SK-N-SH (cell line): ENCODE measurements at regions not wholly inside any gene's neighbourhood (a gene's known extent, or its start where the extent isn't known, plus 50 kb on each side); places are given as distances from the start of the nearest gene placed in this dataset.

Source experiments
- POLR2AphosphoS5 ChIP-seq: IDR thresholded peaks from 2 replicates; pipeline ENCODE4 v1.6.1; 2012; ENCODE audit warnings: low read depth, low read length
- SIN3A ChIP-seq: IDR thresholded peaks from 2 replicates; pipeline ENCODE4 v1.6.1; 2012; ENCODE audit warnings: low read depth, mild to moderate bottlenecking, low read length, moderate library complexity, borderline replicate concordance
- SMC3 ChIP-seq: IDR thresholded peaks from 2 replicates; pipeline ENCODE4 v1.6.1; 2012; ENCODE audit warnings: low read depth, low read length, improper control_type of control experiment

GRCh38 chr2:8588831-8589191 is 93.0 kb upstream of the ID2 start:
- TF ChIP-seq SIN3A = no peak
- no peak for TF ChIP-seq POLR2AphosphoS5
- TF ChIP-seq SMC3 = no peak
